Calu3 (cell line): ENCODE measurements at regions not wholly inside any gene's neighbourhood (a gene's known extent, or its start where the extent isn't known, plus 50 kb on each side); places are given as distances from the start of the nearest gene placed in this dataset.

Experiments used
- BruUV-seq: library from RNA; stranded (reverse); fragments of 400-500 nt; replicated peaks from 2 replicates; lab custom pipeline; 2021; lab: Mats Ljungman, UMichigan
- CTCF ChIA-PET: fragments of 300-600 bp; sonication (Branson Sonifier 250); formaldehyde crosslinking; loops from one replicate; lab custom pipeline; 2022; ENCODE audit warnings: antibody characterized with exemption; lab: Charles Lee
- DNase-seq: peaks from one replicate; pipeline ENCODE4 v3.0.0; 2022
- H3K27ac Mint-ChIP-seq: one replicate; pipeline ENCODE4 v1.8.0; 2022; ENCODE audit warnings: mixed read lengths; ENCODE audit not compliant: unreplicated experiment
- H3K27me3 Mint-ChIP-seq: one replicate; pipeline ENCODE4 v1.8.0; 2022; ENCODE audit warnings: mixed read lengths; ENCODE audit not compliant: unreplicated experiment
- H3K36me3 Mint-ChIP-seq: one replicate; pipeline ENCODE4 v1.8.0; 2022; ENCODE audit warnings: mild to moderate bottlenecking, moderate library complexity, mixed read lengths; ENCODE audit not compliant: insufficient read depth, unreplicated experiment
- H3K4me1 Mint-ChIP-seq: one replicate; pipeline ENCODE4 v1.8.0; 2022; ENCODE audit warnings: mild to moderate bottlenecking, low read depth, mixed read lengths; ENCODE audit not compliant: unreplicated experiment
- H3K4me3 Mint-ChIP-seq: one replicate; pipeline ENCODE4 v1.8.0; 2022; ENCODE audit warnings: mild to moderate bottlenecking, low read depth, moderate library complexity, mixed read lengths; ENCODE audit not compliant: unreplicated experiment
- H3K9me3 Mint-ChIP-seq: one replicate; pipeline ENCODE4 v1.8.0; 2022; ENCODE audit warnings: low read depth, mixed read lengths; ENCODE audit not compliant: unreplicated experiment
- CTCF ChIP-seq: fragments of 200-600 bp; IDR thresholded peaks from one replicate; pipeline ENCODE4 v1.8.0; 2022; ENCODE audit warnings: antibody characterized with exemption; ENCODE audit not compliant: unreplicated experiment
- intact Hi-C: fragments of 100-400 bp; cut with micrococcal nuclease; formaldehyde crosslinking; loops from one replicate; pipeline ENCODE4 v1.10.0; 2022; ENCODE audit not compliant: unreplicated experiment

- no peak for TF ChIP-seq CTCF
- Mint-ChIP-seq H3K27ac (no peak overlapping the region), H3K36me3 (no peaks in the 10 kb centered on the region), H3K4me1 (no peaks in the 10 kb centered on the region), H3K27me3 (peaks cover 73% of the 10 kb centered on the region), H3K4me3 (no peak overlapping the region), H3K9me3 (no peaks in the 10 kb centered on the region)
- intact Hi-C loops: no loop called here
- BruUV-seq: no TSS peak
- DNase-seq: no peak
- CTCF ChIA-PET: no interaction called here
Measured at GRCh38 chr14:95814363-95815225, 62.0 kb upstream of the TUNAR start.

GRCh38 chr14:95811813-95812212, 64.8 kb upstream of the TUNAR start:
- no peak for DNase-seq
- TF ChIP-seq CTCF: no peak
- peaks cover 64% of the 10 kb centered on the region for H3K27me3 Mint-ChIP-seq
- CTCF ChIA-PET: no interaction called here
- no peaks in the 10 kb centered on the region for H3K4me1 Mint-ChIP-seq
- BruUV-seq: no TSS peak
- intact Hi-C loops: no loop called here
- no peaks in the 10 kb centered on the region for H3K9me3 Mint-ChIP-seq
- no peak overlapping the region for H3K4me3 Mint-ChIP-seq
- H3K36me3 Mint-ChIP-seq: no peaks in the 10 kb centered on the region
- no peak overlapping the region for H3K27ac Mint-ChIP-seq

GRCh38 chr14:95808371-95808770, 68.3 kb upstream of the TUNAR start:
- CTCF ChIA-PET: no interaction called here
- no peak for DNase-seq
- Mint-ChIP-seq H3K4me3 (no peak overlapping the region), H3K27me3 (peaks cover 63% of the 10 kb centered on the region), H3K9me3 (no peaks in the 10 kb centered on the region), H3K4me1 (no peaks in the 10 kb centered on the region), H3K36me3 (no peaks in the 10 kb centered on the region), H3K27ac (no peak overlapping the region)
- intact Hi-C loops: no loop called here
- TF ChIP-seq CTCF: no peak
- no TSS peak for BruUV-seq

GRCh38 chr14:95796788-95797187, 79.8 kb upstream of the TUNAR start:
- Mint-ChIP-seq H3K27me3 (peaks cover 84% of the 10 kb centered on the region), H3K36me3 (no peaks in the 10 kb centered on the region), H3K27ac (no peak overlapping the region), H3K4me3 (no peak overlapping the region), H3K9me3 (no peaks in the 10 kb centered on the region), H3K4me1 (no peaks in the 10 kb centered on the region)
- BruUV-seq: no TSS peak
- DNase-seq: no peak
- TF ChIP-seq CTCF: no peak
- intact Hi-C loops: no loop called here
- CTCF ChIA-PET: no interaction called here
